ENCODE measurements at regions not wholly inside any gene's neighbourhood (a gene's known extent, or its start where the extent isn't known, plus 50 kb on each side); places are given as distances from the start of the nearest gene placed in this dataset.

DNA sequence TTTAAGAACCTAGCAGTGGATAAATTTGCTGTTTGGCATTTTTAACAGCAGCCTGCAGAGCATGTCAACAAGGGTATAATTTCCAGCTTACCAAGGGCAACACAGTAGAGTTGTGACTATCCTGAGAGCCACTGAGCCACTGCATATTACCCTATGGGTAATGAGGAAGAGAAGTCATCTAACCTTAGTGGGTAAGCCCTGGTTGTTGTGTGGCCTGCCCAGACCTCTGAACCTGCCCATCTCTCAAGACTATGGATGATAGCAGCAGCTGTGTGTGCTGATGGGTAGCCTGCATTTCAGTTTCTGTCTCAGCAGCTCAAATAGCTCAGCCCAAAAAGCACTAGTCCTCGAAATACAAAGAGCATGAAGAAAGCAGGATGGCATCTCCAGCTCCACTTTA lies 56.1 kb upstream of the PIP5K1B start:
- Histone ChIP-seq H3K27me3 (ENCODE audit: control insufficient read depth, insufficient read depth, low read length) (no peaks in the 10 kb centered on the region), H3K36me3 (ENCODE audit: control insufficient read depth, insufficient read depth, low read length) (no peaks in the 10 kb centered on the region), H3K4me3 (ENCODE audit: low read depth, low read length) (no peak overlapping the region)
- FAIRE-seq = no peak
- no peak for DNase-seq (ENCODE audit: low read depth)
- TF ChIP-seq, protein P1, sequence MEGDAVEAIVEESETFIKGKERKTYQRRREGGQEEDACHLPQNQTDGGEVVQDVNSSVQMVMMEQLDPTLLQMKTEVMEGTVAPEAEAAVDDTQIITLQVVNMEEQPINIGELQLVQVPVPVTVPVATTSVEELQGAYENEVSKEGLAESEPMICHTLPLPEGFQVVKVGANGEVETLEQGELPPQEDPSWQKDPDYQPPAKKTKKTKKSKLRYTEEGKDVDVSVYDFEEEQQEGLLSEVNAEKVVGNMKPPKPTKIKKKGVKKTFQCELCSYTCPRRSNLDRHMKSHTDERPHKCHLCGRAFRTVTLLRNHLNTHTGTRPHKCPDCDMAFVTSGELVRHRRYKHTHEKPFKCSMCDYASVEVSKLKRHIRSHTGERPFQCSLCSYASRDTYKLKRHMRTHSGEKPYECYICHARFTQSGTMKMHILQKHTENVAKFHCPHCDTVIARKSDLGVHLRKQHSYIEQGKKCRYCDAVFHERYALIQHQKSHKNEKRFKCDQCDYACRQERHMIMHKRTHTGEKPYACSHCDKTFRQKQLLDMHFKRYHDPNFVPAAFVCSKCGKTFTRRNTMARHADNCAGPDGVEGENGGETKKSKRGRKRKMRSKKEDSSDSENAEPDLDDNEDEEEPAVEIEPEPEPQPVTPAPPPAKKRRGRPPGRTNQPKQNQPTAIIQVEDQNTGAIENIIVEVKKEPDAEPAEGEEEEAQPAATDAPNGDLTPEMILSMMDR (IDR thresholded peaks at IDR 0.05; ENCODE audit: insufficient read depth, low read length, severe bottlenecking) = no peak

DNA sequence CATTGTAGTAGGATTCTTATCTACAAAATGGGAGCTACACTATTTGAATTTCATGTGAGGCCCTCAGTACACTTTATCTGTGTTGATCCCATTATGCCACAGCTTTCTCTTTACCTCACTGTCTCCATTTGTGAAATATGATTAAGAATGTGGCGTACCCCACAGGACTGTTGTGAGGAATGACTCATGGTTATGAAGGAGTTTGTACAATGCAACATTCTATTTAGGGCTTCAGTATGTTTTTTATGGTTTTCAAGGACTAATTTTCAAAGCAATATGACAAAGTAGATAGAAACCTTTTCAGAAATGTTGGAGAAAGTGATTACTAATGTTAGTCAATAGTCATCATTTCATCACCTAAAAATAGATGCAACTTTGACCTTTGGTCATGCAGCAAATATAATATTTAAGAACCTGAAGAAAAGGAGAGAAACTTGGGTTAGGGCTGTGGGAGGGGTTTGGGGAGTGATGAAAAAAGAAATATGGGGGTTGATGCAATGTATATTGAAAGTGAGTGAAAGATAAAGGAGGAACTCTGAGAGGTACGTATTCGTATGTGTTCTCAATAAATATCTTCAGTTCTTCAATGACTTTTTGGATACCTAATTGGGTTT lies 53.7 kb upstream of the PIP5K1B start:
- DNase-seq (ENCODE audit: low read depth) (no peak), FAIRE-seq (no peak)
- TF ChIP-seq, protein P1 (IDR thresholded peaks at IDR 0.05; ENCODE audit: insufficient read depth, low read length, severe bottlenecking) = no peak

DNA sequence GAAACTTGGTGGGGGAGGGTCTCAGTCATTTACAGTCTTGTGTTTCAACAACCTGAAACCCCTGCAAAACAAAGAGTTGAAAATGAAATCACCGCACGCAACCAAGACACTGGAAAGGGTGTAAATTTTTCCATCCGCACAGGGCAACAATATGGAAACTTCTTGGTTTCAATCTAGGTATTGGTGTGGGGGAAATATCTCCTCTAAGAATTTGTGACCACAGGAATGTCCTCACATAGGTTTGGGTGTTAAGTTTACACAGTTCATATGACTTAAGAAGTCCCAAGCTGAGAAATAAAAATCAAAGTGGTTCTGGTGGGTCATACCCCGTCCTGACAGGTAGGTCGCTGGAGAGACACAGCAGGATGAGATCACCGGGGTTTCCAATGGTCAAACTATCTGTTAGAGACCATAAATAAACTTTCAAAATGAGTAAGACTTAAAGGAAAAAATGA lies 51.9 kb upstream of the PIP5K1B start:
- DNase-seq (ENCODE audit: low read depth) = no peak
- H3K27me3 ChIP-seq (ENCODE audit: control insufficient read depth, insufficient read depth, low read length) = no peaks in the 10 kb centered on the region
- H3K4me3 ChIP-seq (ENCODE audit: low read depth, low read length) = no peak overlapping the region
- no peak for FAIRE-seq
- TF ChIP-seq, protein P1 (IDR thresholded peaks at IDR 0.05; ENCODE audit: insufficient read depth, low read length, severe bottlenecking) = no peak
- no peaks in the 10 kb centered on the region for H3K36me3 ChIP-seq (ENCODE audit: control insufficient read depth, insufficient read depth, low read length)

More for the DNA sequence above, 53.7 kb upstream of the PIP5K1B start:
- Histone ChIP-seq H3K36me3 (ENCODE audit: control insufficient read depth, insufficient read depth, low read length) (no peaks in the 10 kb centered on the region), H3K27me3 (ENCODE audit: control insufficient read depth, insufficient read depth, low read length) (no peaks in the 10 kb centered on the region), H3K4me3 (ENCODE audit: low read depth, low read length) (no peak overlapping the region)

DNA sequence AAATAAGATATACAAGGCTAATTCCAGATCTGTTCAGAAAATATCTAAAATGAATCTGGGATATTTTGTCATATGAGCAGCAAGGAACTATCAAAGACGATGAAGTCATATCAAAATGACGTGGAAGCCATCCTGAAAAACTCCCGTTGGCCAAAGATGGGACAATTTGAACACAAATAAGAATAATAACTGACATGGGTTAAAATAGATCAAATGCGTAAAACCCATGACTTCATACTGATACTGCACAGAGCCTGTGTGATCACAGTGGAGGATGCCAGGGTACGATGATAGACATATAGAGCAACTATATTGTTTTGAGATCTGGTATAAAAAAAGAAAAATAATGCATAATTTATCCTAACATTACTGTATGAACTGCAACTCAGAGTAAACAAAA lies 51.0 kb upstream of the PIP5K1B start:
- DNase-seq (ENCODE audit: low read depth) (no peak), FAIRE-seq (no peak)
- no peak overlapping the region for H3K4me3 ChIP-seq (ENCODE audit: low read depth, low read length)
- no peaks in the 10 kb centered on the region for H3K27me3 ChIP-seq (ENCODE audit: control insufficient read depth, insufficient read depth, low read length)
- TF ChIP-seq, protein P1 (IDR thresholded peaks at IDR 0.05; ENCODE audit: insufficient read depth, low read length, severe bottlenecking) = no peak
- H3K36me3 ChIP-seq (ENCODE audit: control insufficient read depth, insufficient read depth, low read length) = no peaks in the 10 kb centered on the region

All from bronchial epithelial cell (primary cell).